Panc1 (cell line): ENCODE measurements at regions not wholly inside any gene's neighbourhood (a gene's known extent, or its start where the extent isn't known, plus 50 kb on each side); places are given as distances from the start of the nearest gene placed in this dataset.

Experiments
- ATAC-seq: fragments of 200-7000 bp; cut with Tn5 transposase; 2 replicates; pipeline ENCODE4 v1.9.1; 2020; ENCODE audit warnings: mild to moderate bottlenecking, moderate library complexity
- BruUV-seq: library from RNA; stranded (reverse); fragments of 400-500 nt; replicated peaks from 2 replicates; lab custom pipeline; 2021; lab: Mats Ljungman, UMichigan
- CTCF ChIA-PET: fragments of 300-600 bp; sonication (Branson Sonifier 250); formaldehyde crosslinking; loops from one replicate; lab custom pipeline; 2022; ENCODE audit warnings: antibody characterized with exemption; lab: Charles Lee
- POLR2A ChIA-PET: fragments of 300-600 bp; sonication (Branson Sonifier 250); formaldehyde crosslinking; loops from one replicate; lab custom pipeline; 2022; ENCODE audit warnings: antibody characterized with exemption; lab: Charles Lee
- DNase-seq: peaks from one replicate; pipeline ENCODE4 v3.0.0-alpha.2; 2010; ENCODE audit warnings: low read depth, low spot score
- H3K27ac ChIP-seq: 2 replicates; pipeline ENCODE4 v1.5.1; 2011; ENCODE audit warnings: mild to moderate bottlenecking, low read length, inconsistent platforms
- H3K27me3 ChIP-seq: fragments of 200-500 bp; sonication (Bioruptor generic); 2 replicates; pipeline ENCODE4 v1.6.0; 2014; ENCODE audit warnings: low read length, inconsistent platforms; ENCODE audit not compliant: control insufficient read depth, insufficient read depth
- H3K36me3 ChIP-seq: fragments of 200-500 bp; sonication (Bioruptor generic); 2 replicates; pipeline ENCODE4 v1.5.1; 2014; ENCODE audit warnings: inconsistent platforms, mild to moderate bottlenecking, low read length, moderate library complexity; ENCODE audit not compliant: control insufficient read depth, insufficient read depth
- H3K4me1 ChIP-seq: 2 replicates; pipeline ENCODE4 v1.5.1; 2011; ENCODE audit warnings: inconsistent platforms, mild to moderate bottlenecking, low read length, moderate library complexity; ENCODE audit not compliant: control insufficient read depth, insufficient read depth
- H3K4me3 ChIP-seq, 2 experiments: 2 replicates each; pipeline ENCODE4 v1.5.1; 2011 to 2012; ENCODE audit warnings: low read depth in 2 of 2, low read length in 2 of 2, mild to moderate bottlenecking in 2 of 2, inconsistent platforms in 1 of 2, moderate library complexity in 1 of 2
- H3K9me3 ChIP-seq: fragments of 200-500 bp; sonication (Bioruptor generic); 2 replicates; pipeline ENCODE4 v1.5.1; 2014; ENCODE audit warnings: low read depth, mild to moderate bottlenecking, inconsistent platforms, low read length, moderate library complexity; ENCODE audit not compliant: control insufficient read depth, insufficient read depth
- POLR2AphosphoS5 ChIP-seq: IDR thresholded peaks from 2 replicates; pipeline ENCODE4 v1.6.1; 2012; ENCODE audit warnings: mild to moderate bottlenecking, low read depth, low read length, moderate library complexity
- SIN3A ChIP-seq: IDR thresholded peaks from 2 replicates; pipeline ENCODE4 v1.6.1; 2012; ENCODE audit warnings: low read depth, mild to moderate bottlenecking, low read length, moderate library complexity, borderline replicate concordance; ENCODE audit not compliant: insufficient read depth
- TCF7L2 ChIP-seq: IDR thresholded peaks from 2 replicates; pipeline ENCODE4 v1.6.1; 2011; ENCODE audit warnings: mild to moderate bottlenecking, low read depth, low read length, inconsistent platforms
- in situ Hi-C: cut with HindIII; loops from 2 replicates; pipeline ENCODE4 v1.10.0; 2016; ENCODE audit warnings: low sequenced_read_pairs, low pct_unique_long_range_greater_than_20kb
- intact Hi-C: fragments of 100-400 bp; cut with micrococcal nuclease; formaldehyde crosslinking; loops from one replicate; pipeline ENCODE4 v1.10.0; 2022; ENCODE audit not compliant: unreplicated experiment
- TF ChIP-seq, protein P1 (sequence below): fragments of 450-650 bp; IDR thresholded peaks from 2 replicates; pipeline ENCODE4 v1.5.1; 2017; ENCODE audit warnings: mild to moderate bottlenecking
- TF ChIP-seq, protein P2 (sequence below), 2 experiments: IDR thresholded peaks; 2 replicates each; pipeline ENCODE4 v1.6.1; 2011 to 2012; ENCODE audit warnings: low read depth in 2 of 2, control low read depth in 1 of 2, low read length in 1 of 2, mild to moderate bottlenecking in 1 of 2, moderate library complexity in 1 of 2; ENCODE audit not compliant: insufficient read depth in 1 of 2

DNA sequence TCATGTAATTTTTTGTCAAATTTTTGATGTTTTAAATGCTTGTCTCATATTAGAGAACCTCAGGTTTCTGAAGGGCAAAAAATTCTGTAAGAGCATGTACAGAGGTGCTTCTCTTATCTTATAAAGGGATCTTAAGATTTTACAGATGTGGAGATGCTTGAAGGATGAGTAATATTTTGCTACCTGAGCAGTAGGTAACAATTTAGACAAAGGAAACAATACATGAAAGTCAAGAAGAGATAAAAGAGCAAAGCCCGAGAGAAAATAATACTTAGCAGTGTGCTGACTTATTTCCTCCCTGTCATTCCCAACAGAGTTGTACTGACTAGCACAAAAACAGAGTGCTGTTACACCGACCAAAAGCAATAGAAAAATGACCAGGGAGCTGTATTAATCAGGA lies 98.1 kb upstream of the PTPRR start:
- DNase-seq: no peak
- Histone ChIP-seq H3K36me3 (no peaks in the 10 kb centered on the region), H3K27ac (no peak overlapping the region), H3K27me3 (no peaks in the 10 kb centered on the region), H3K9me3 (no peaks in the 10 kb centered on the region), H3K4me3 (no peak overlapping the region), H3K4me1 (no peaks in the 10 kb centered on the region)
- CTCF ChIA-PET: no interaction called here
- BruUV-seq: no TSS peak
- in situ Hi-C loops: no loop called here
- no peak for ATAC-seq
- POLR2A ChIA-PET: no interaction called here
- intact Hi-C loops: no loop called here
- TF ChIP-seq POLR2AphosphoS5 (no peak), SIN3A (no peak), TCF7L2 (no peak)
- TF ChIP-seq, protein P1, sequence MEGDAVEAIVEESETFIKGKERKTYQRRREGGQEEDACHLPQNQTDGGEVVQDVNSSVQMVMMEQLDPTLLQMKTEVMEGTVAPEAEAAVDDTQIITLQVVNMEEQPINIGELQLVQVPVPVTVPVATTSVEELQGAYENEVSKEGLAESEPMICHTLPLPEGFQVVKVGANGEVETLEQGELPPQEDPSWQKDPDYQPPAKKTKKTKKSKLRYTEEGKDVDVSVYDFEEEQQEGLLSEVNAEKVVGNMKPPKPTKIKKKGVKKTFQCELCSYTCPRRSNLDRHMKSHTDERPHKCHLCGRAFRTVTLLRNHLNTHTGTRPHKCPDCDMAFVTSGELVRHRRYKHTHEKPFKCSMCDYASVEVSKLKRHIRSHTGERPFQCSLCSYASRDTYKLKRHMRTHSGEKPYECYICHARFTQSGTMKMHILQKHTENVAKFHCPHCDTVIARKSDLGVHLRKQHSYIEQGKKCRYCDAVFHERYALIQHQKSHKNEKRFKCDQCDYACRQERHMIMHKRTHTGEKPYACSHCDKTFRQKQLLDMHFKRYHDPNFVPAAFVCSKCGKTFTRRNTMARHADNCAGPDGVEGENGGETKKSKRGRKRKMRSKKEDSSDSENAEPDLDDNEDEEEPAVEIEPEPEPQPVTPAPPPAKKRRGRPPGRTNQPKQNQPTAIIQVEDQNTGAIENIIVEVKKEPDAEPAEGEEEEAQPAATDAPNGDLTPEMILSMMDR: no peak
- TF ChIP-seq, protein P2, sequence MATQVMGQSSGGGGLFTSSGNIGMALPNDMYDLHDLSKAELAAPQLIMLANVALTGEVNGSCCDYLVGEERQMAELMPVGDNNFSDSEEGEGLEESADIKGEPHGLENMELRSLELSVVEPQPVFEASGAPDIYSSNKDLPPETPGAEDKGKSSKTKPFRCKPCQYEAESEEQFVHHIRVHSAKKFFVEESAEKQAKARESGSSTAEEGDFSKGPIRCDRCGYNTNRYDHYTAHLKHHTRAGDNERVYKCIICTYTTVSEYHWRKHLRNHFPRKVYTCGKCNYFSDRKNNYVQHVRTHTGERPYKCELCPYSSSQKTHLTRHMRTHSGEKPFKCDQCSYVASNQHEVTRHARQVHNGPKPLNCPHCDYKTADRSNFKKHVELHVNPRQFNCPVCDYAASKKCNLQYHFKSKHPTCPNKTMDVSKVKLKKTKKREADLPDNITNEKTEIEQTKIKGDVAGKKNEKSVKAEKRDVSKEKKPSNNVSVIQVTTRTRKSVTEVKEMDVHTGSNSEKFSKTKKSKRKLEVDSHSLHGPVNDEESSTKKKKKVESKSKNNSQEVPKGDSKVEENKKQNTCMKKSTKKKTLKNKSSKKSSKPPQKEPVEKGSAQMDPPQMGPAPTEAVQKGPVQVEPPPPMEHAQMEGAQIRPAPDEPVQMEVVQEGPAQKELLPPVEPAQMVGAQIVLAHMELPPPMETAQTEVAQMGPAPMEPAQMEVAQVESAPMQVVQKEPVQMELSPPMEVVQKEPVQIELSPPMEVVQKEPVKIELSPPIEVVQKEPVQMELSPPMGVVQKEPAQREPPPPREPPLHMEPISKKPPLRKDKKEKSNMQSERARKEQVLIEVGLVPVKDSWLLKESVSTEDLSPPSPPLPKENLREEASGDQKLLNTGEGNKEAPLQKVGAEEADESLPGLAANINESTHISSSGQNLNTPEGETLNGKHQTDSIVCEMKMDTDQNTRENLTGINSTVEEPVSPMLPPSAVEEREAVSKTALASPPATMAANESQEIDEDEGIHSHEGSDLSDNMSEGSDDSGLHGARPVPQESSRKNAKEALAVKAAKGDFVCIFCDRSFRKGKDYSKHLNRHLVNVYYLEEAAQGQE (IDR thresholded peaks at IDR 0.05; ENCODE audit: insufficient read depth in 1 of 2, low read depth in 2 of 2, low read length in 1 of 2): no peak

DNA sequence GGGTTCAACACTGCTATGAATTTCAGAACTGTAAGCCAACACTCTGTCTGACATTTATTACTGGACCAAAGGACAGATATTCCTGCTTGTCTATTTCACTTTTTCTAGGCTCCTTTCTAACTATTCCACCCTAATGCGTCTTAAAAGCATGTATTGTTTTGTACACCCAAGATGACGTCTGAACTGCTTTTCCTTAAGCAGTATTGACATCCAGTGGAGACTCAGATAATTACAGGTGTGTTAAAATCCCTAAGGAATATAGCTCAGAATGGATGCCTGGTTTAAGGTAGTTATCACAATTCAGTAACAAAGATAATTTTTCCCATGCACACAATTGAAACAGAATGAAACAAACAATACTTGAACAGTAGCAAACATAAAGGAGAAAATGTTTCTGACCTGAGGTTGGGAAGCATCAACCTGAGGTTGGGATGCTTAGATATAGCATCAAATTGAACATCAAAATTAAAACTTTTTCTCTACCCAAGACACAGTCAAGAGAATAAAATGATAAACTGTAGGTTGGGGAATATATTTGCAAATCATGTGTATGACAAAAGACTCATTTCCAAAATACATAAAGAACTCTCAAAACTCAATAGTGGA lies 93.7 kb upstream of the PTPRR start:
- intact Hi-C loops (loop anchor here (2.0 to 5.0 kb wide), 2 partner anchors 281 to 422 kb away; no protein-coding TSS in a partner anchor), in situ Hi-C loops (no loop called here)
- DNase-seq (no peak), ATAC-seq (no peak)
- BruUV-seq: no TSS peak
- Histone ChIP-seq H3K4me3 (no peak overlapping the region), H3K9me3 (no peaks in the 10 kb centered on the region; the same call in 1 of the 2 replicates), H3K27me3 (no peaks in the 10 kb centered on the region), H3K36me3 (no peaks in the 10 kb centered on the region), H3K4me1 (no peaks in the 10 kb centered on the region), H3K27ac (no peak overlapping the region)
- POLR2A ChIA-PET: no interaction called here
- CTCF ChIA-PET: interaction anchor here (0.8 kb wide), 1 partner anchor 19 kb away, joined by 3 read pairs; no protein-coding TSS in a partner anchor
- TF ChIP-seq SIN3A: no peak
- TF ChIP-seq, protein P1: peak; percentile 45; the same call in 1 of the 2 replicates
